OCI-LY3 (cell line): ENCODE measurements at regions not wholly inside any gene's neighbourhood (a gene's known extent, or its start where the extent isn't known, plus 50 kb on each side); places are given as distances from the start of the nearest gene placed in this dataset.

ENCODE experiments used
- H2AFZ ChIP-seq: fragments of 200-600, 300-600 bp; shearing (Covaris generic); 2 replicates; pipeline ENCODE4 v1.6.0; 2014; ENCODE audit warnings: antibody characterized with exemption, low read depth, low read length
- H3K27ac ChIP-seq: fragments of 200-600, 300-600 bp; sonication (generic); 2 replicates; pipeline ENCODE4 v1.5.1; 2014; ENCODE audit warnings: mild to moderate bottlenecking, low read length, moderate library complexity, mixed read lengths
- H3K27me3 ChIP-seq: fragments of 200-600, 300-600 bp; sonication (generic); 2 replicates; pipeline ENCODE4 v1.6.1; 2014; ENCODE audit warnings: low read depth, low read length, mixed read lengths
- H3K36me3 ChIP-seq: fragments of 200-600, 300-600 bp; sonication (generic); replicated peaks from 2 replicates; pipeline ENCODE3; 2014; ENCODE audit warnings: low read depth, low read length, mixed read lengths
- H3K4me1 ChIP-seq: fragments of 300-600, 200-600 bp; sonication (generic); 2 replicates; pipeline ENCODE4 v1.6.1; 2014; ENCODE audit warnings: low read length, mixed read lengths
- H3K4me2 ChIP-seq: fragments of 200-600, 300-600 bp; sonication (generic); 2 replicates; pipeline ENCODE4 v1.6.1; 2014; ENCODE audit warnings: low read length, mixed read lengths
- H3K4me3 ChIP-seq: fragments of 300-600, 200-600 bp; sonication (generic); 2 replicates; pipeline ENCODE4 v1.5.1; 2014; ENCODE audit warnings: antibody characterized with exemption, mild to moderate bottlenecking, low read length, moderate library complexity
- H3K79me2 ChIP-seq: fragments of 300-600, 200-600 bp; shearing (Covaris generic); 2 replicates; pipeline ENCODE4 v1.6.1; 2014; ENCODE audit warnings: mild to moderate bottlenecking, low read length, mixed read lengths
- H3K9ac ChIP-seq: fragments of 300-600, 200-600 bp; shearing (Covaris generic); 2 replicates; pipeline ENCODE4 v1.6.0; 2014; ENCODE audit warnings: mild to moderate bottlenecking, low read length, moderate library complexity
- H3K9me3 ChIP-seq: fragments of 200-600, 300-600 bp; shearing (Covaris generic); 2 replicates; pipeline ENCODE4 v1.6.1; 2014; ENCODE audit warnings: low read length, mixed read lengths; ENCODE audit not compliant: insufficient read depth
- H4K20me1 ChIP-seq: fragments of 200-600, 300-600 bp; sonication (generic); 2 replicates; pipeline ENCODE4 v1.6.1; 2016; ENCODE audit warnings: low read length, mixed read lengths; ENCODE audit not compliant: insufficient read depth
- EZH2phosphoT487 ChIP-seq: fragments of 200-600 bp; shearing (Covaris generic); IDR thresholded peaks from 2 replicates; pipeline ENCODE4 v1.6.1; 2018; ENCODE audit warnings: antibody characterized with exemption, mixed run types, low read depth
- TF ChIP-seq, protein P1 (sequence below): fragments of 200-600, 300-600 bp; sonication (generic); IDR thresholded peaks from 2 replicates; pipeline ENCODE4 v1.5.1; 2014; ENCODE audit warnings: antibody characterized with exemption, low read length, low read depth

- TF ChIP-seq, protein P1, sequence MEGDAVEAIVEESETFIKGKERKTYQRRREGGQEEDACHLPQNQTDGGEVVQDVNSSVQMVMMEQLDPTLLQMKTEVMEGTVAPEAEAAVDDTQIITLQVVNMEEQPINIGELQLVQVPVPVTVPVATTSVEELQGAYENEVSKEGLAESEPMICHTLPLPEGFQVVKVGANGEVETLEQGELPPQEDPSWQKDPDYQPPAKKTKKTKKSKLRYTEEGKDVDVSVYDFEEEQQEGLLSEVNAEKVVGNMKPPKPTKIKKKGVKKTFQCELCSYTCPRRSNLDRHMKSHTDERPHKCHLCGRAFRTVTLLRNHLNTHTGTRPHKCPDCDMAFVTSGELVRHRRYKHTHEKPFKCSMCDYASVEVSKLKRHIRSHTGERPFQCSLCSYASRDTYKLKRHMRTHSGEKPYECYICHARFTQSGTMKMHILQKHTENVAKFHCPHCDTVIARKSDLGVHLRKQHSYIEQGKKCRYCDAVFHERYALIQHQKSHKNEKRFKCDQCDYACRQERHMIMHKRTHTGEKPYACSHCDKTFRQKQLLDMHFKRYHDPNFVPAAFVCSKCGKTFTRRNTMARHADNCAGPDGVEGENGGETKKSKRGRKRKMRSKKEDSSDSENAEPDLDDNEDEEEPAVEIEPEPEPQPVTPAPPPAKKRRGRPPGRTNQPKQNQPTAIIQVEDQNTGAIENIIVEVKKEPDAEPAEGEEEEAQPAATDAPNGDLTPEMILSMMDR, result no peak
- no peak for TF ChIP-seq EZH2phosphoT487
- H4K20me1 ChIP-seq, result no peaks in the 10 kb centered on the region
Measured at GRCh38 chr7:72462311-72462710, 50.2 kb upstream of the CALN1 start.

More at GRCh38 chr7:72462311-72462710, 50.2 kb upstream of the CALN1 start:
- H3K4me2 ChIP-seq, result no peak overlapping the region
- no peak overlapping the region for H3K27ac ChIP-seq
- no peak overlapping the region for H2AFZ ChIP-seq
- H3K27me3 ChIP-seq, result no peaks in the 10 kb centered on the region
- no peaks in the 10 kb centered on the region for H3K9me3 ChIP-seq
- no peaks in the 10 kb centered on the region for H3K36me3 ChIP-seq
- no peak overlapping the region for H3K9ac ChIP-seq
- H3K79me2 ChIP-seq, result no peaks in the 10 kb centered on the region
- H3K4me1 ChIP-seq, result no peaks in the 10 kb centered on the region
- H3K4me3 ChIP-seq, result no peak overlapping the region
